ENCODE measurements at regions not wholly inside any gene's neighbourhood (a gene's known extent, or its start where the extent isn't known, plus 50 kb on each side); places are given as distances from the start of the nearest gene placed in this dataset.

- no peak for DNase-seq
Observed at GRCh38 chr17:73724341-73724740, 80.1 kb upstream of the SDK2 start.

- no peak for DNase-seq
Observed at GRCh38 chr17:73724990-73725389, 80.7 kb upstream of the SDK2 start.

GRCh38 chr17:73725794-73726515, 81.7 kb upstream of the SDK2 start:
- no peak for DNase-seq

- no peak for DNase-seq
Observed at GRCh38 chr17:73727941-73728340, 83.7 kb upstream of the SDK2 start.

GRCh38 chr17:73729101-73729500, 84.9 kb upstream of the SDK2 start:
- DNase-seq = no peak

GRCh38 chr17:73731733-73732132, 87.5 kb upstream of the SDK2 start:
- no peak for DNase-seq

GRCh38 chr17:73733517-73733916, 89.3 kb upstream of the SDK2 start:
- DNase-seq = no peak

GRCh38 chr17:73735245-73735644, 91.0 kb upstream of the SDK2 start:
- no peak for DNase-seq

GRCh38 chr17:73738751-73739575, 94.7 kb upstream of the SDK2 start:
- DNase-seq = no peak

- no peak for DNase-seq
Observed at GRCh38 chr17:73740370-73740769, 96.1 kb upstream of the SDK2 start.

GRCh38 chr17:73742948-73743381, 98.7 kb upstream of the SDK2 start:
- no peak for DNase-seq

GRCh38 chr17:73743518-73744201, 99.4 kb upstream of the SDK2 start:
- DNase-seq = no peak

GRCh38 chr17:73744411-73744810, 100.2 kb upstream of the SDK2 start:
- DNase-seq = no peak

GRCh38 chr17:73746314-73747073, 102.2 kb upstream of the SDK2 start:
- no peak for DNase-seq

- DNase-seq = no peak
Observed at GRCh38 chr17:73747221-73748002, 103.2 kb upstream of the SDK2 start.

- no peak for DNase-seq
Observed at GRCh38 chr17:73748508-73748907, 104.3 kb upstream of the SDK2 start.

- DNase-seq = no peak
Observed at GRCh38 chr17:73749337-73749823, 105.1 kb upstream of the SDK2 start.

- no peak for DNase-seq
Observed at GRCh38 chr17:73749928-73750605, 105.8 kb upstream of the SDK2 start.

- DNase-seq = no peak
Observed at GRCh38 chr17:73750975-73751374, 106.7 kb upstream of the SDK2 start.

GRCh38 chr17:73753751-73754496, 109.7 kb upstream of the SDK2 start:
- DNase-seq = no peak
